GM23338 (cell line): ENCODE measurements at regions not wholly inside any gene's neighbourhood (a gene's known extent, or its start where the extent isn't known, plus 50 kb on each side); places are given as distances from the start of the nearest gene placed in this dataset.

ENCODE experiments used
- ATAC-seq: fragments of 200-7000 bp; cut with Tn5 transposase; 3 replicates; pipeline ENCODE4 v1.9.1; 2020
- DNase-seq: peaks from one replicate; pipeline ENCODE4 v3.0.0-alpha.2; 2015; ENCODE audit warnings: low spot score
- H2AFZ ChIP-seq: fragments of 200-600 bp; sonication (generic); 2 replicates; pipeline ENCODE4 v1.8.0; 2016; ENCODE audit warnings: antibody characterized with exemption, mild to moderate bottlenecking, moderate library complexity
- H3F3A ChIP-seq: fragments of 200-600 bp; sonication (generic); replicated peaks from 2 replicates; pipeline ENCODE4 v1.8.0; 2017; ENCODE audit warnings: antibody characterized with exemption, mixed run types, low read depth
- H3K27ac ChIP-seq: fragments of 200-600 bp; sonication (generic); 2 replicates; pipeline ENCODE4 v1.6.1; 2016; ENCODE audit warnings: low read depth
- H3K27me3 ChIP-seq: fragments of 200-600 bp; sonication (generic); 2 replicates; pipeline ENCODE4 v1.8.0; 2016; ENCODE audit warnings: mild to moderate bottlenecking, mixed run types, moderate library complexity; ENCODE audit not compliant: insufficient read depth
- H3K36me3 ChIP-seq: fragments of 200-600 bp; sonication (generic); 2 replicates; pipeline ENCODE4 v1.8.0; 2016; ENCODE audit warnings: mild to moderate bottlenecking; ENCODE audit not compliant: insufficient read depth
- H3K4me1 ChIP-seq: fragments of 200-600 bp; sonication (generic); 2 replicates; pipeline ENCODE4 v1.8.0; 2016; ENCODE audit warnings: mild to moderate bottlenecking, moderate library complexity; ENCODE audit not compliant: insufficient read depth
- H3K4me2 ChIP-seq: fragments of 200-600 bp; sonication (generic); 2 replicates; pipeline ENCODE4 v1.7.1; 2017; ENCODE audit warnings: mixed run types
- H3K4me3 ChIP-seq: fragments of 200-600 bp; sonication (generic); 2 replicates; pipeline ENCODE4 v1.6.1; 2016; ENCODE audit warnings: mixed run types
- H3K79me2 ChIP-seq: fragments of 200-600 bp; sonication (generic); replicated peaks from 2 replicates; pipeline ENCODE4 v1.8.0; 2017; ENCODE audit warnings: mild to moderate bottlenecking; ENCODE audit not compliant: insufficient read depth
- H3K9me2 ChIP-seq: fragments of 200-600 bp; sonication (generic); 2 replicates; pipeline ENCODE4 v1.8.0; 2017; ENCODE audit not compliant: insufficient read depth
- H4K20me1 ChIP-seq: fragments of 200-600 bp; sonication (generic); replicated peaks from 2 replicates; pipeline ENCODE4 v1.8.0; 2017; ENCODE audit warnings: mild to moderate bottlenecking; ENCODE audit not compliant: insufficient read depth
- H3K27ac Mint-ChIP-seq: 2 replicates; pipeline ENCODE4 v1.8.0; 2020; ENCODE audit warnings: inconsistent platforms, mild to moderate bottlenecking, moderate library complexity, mixed read lengths
- H3K27me3 Mint-ChIP-seq: 3 replicates; pipeline ENCODE4 v1.8.0; 2022; ENCODE audit warnings: low read depth, mild to moderate bottlenecking, moderate library complexity, mixed read lengths, inconsistent platforms; ENCODE audit not compliant: insufficient read depth, poor library complexity
- H3K36me3 Mint-ChIP-seq: 3 replicates; pipeline ENCODE4 v1.8.0; 2021; ENCODE audit warnings: low read depth, mild to moderate bottlenecking, inconsistent platforms, moderate library complexity, mixed read lengths
- H3K4me1 Mint-ChIP-seq: 3 replicates; pipeline ENCODE4 v1.8.0; 2020; ENCODE audit warnings: mild to moderate bottlenecking, inconsistent platforms, mixed read lengths
- H3K4me3 Mint-ChIP-seq: 3 replicates; pipeline ENCODE4 v1.8.0; 2021; ENCODE audit warnings: moderate library complexity, mild to moderate bottlenecking, inconsistent platforms, mixed read lengths
- H3K9me3 Mint-ChIP-seq: 3 replicates; pipeline ENCODE4 v1.8.0; 2020; ENCODE audit warnings: moderate library complexity, mild to moderate bottlenecking, inconsistent platforms, mixed read lengths
- CREB1 ChIP-seq: fragments of 250-450 bp; sonication (Bioruptor Pico); IDR thresholded peaks from 2 replicates; pipeline ENCODE4 v1.5.0; 2020; ENCODE audit warnings: low read depth, mild to moderate bottlenecking, moderate library complexity
- EZH2 ChIP-seq: fragments of 200-600 bp; sonication (generic); IDR thresholded peaks from one replicate; pipeline ENCODE4 v1.8.0; 2017; ENCODE audit warnings: antibody characterized with exemption, mild to moderate bottlenecking, low read depth; ENCODE audit not compliant: unreplicated experiment
- EZH2phosphoT487 ChIP-seq: fragments of 200-600 bp; sonication (generic); IDR thresholded peaks from one replicate; pipeline ENCODE4 v1.8.1; 2018; ENCODE audit warnings: antibody characterized with exemption; ENCODE audit not compliant: unreplicated experiment
- JUNB ChIP-seq: IDR thresholded peaks from one replicate; pipeline ENCODE4 v1.6.1; 2016; ENCODE audit warnings: antibody characterized with exemption; ENCODE audit not compliant: unreplicated experiment
- NANOG ChIP-seq: IDR thresholded peaks from 2 replicates; pipeline ENCODE4 v1.6.1; 2016; ENCODE audit warnings: antibody characterized with exemption, borderline replicate concordance
- STAT1 ChIP-seq: IDR thresholded peaks from one replicate; pipeline ENCODE4 v1.6.1; 2016; ENCODE audit warnings: antibody characterized with exemption; ENCODE audit not compliant: unreplicated experiment
- ZNF114 ChIP-seq: fragments of 250-450 bp; sonication (Bioruptor Pico); IDR thresholded peaks from 2 replicates; pipeline ENCODE4 v1.5.0; 2020; ENCODE audit warnings: mild to moderate bottlenecking, moderate library complexity
- ZNF331 ChIP-seq: fragments of 250-450 bp; sonication (Bioruptor Pico); IDR thresholded peaks from 2 replicates; pipeline ENCODE4 v1.5.0; 2020; ENCODE audit warnings: low read depth, mild to moderate bottlenecking, moderate library complexity
- TF ChIP-seq, protein P1 (sequence below): IDR thresholded peaks from one replicate; pipeline ENCODE4 v1.6.1; 2018; ENCODE audit warnings: antibody characterized with exemption; ENCODE audit not compliant: unreplicated experiment
- TF ChIP-seq, protein P2 (sequence below): IDR thresholded peaks from 2 replicates; pipeline ENCODE4 v1.6.1; 2016; ENCODE audit warnings: antibody characterized with exemption
- TF ChIP-seq, protein P3 (sequence below), 2 experiments: fragments of 200-600 bp in 1 of 2; sonication (generic) in 1 of 2; conservative IDR thresholded peaks; 2 replicates each; pipeline versions ENCODE4 v1.5.1 to v1.6.1; 2016 to 2017; ENCODE audit warnings: antibody characterized with exemption in 2 of 2, low read depth in 2 of 2, mild to moderate bottlenecking in 2 of 2, moderate library complexity in 1 of 2

GRCh38 chr14:97218691-97219430 is 421.7 kb downstream of the VRK1 start (continued):
- TF ChIP-seq EZH2 (no peak), CREB1 (CRISPR knock-in tag) (peak; percentile 35; the same call in 1 of the 2 replicates), ZNF331 (CRISPR knock-in tag) (no peak), STAT1 (no peak), EZH2phosphoT487 (no peak)
- TF ChIP-seq, protein P1, sequence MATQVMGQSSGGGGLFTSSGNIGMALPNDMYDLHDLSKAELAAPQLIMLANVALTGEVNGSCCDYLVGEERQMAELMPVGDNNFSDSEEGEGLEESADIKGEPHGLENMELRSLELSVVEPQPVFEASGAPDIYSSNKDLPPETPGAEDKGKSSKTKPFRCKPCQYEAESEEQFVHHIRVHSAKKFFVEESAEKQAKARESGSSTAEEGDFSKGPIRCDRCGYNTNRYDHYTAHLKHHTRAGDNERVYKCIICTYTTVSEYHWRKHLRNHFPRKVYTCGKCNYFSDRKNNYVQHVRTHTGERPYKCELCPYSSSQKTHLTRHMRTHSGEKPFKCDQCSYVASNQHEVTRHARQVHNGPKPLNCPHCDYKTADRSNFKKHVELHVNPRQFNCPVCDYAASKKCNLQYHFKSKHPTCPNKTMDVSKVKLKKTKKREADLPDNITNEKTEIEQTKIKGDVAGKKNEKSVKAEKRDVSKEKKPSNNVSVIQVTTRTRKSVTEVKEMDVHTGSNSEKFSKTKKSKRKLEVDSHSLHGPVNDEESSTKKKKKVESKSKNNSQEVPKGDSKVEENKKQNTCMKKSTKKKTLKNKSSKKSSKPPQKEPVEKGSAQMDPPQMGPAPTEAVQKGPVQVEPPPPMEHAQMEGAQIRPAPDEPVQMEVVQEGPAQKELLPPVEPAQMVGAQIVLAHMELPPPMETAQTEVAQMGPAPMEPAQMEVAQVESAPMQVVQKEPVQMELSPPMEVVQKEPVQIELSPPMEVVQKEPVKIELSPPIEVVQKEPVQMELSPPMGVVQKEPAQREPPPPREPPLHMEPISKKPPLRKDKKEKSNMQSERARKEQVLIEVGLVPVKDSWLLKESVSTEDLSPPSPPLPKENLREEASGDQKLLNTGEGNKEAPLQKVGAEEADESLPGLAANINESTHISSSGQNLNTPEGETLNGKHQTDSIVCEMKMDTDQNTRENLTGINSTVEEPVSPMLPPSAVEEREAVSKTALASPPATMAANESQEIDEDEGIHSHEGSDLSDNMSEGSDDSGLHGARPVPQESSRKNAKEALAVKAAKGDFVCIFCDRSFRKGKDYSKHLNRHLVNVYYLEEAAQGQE: no peak
- TF ChIP-seq, protein P2, sequence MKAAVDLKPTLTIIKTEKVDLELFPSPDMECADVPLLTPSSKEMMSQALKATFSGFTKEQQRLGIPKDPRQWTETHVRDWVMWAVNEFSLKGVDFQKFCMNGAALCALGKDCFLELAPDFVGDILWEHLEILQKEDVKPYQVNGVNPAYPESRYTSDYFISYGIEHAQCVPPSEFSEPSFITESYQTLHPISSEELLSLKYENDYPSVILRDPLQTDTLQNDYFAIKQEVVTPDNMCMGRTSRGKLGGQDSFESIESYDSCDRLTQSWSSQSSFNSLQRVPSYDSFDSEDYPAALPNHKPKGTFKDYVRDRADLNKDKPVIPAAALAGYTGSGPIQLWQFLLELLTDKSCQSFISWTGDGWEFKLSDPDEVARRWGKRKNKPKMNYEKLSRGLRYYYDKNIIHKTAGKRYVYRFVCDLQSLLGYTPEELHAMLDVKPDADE: no peak
- TF ChIP-seq, protein P3, sequence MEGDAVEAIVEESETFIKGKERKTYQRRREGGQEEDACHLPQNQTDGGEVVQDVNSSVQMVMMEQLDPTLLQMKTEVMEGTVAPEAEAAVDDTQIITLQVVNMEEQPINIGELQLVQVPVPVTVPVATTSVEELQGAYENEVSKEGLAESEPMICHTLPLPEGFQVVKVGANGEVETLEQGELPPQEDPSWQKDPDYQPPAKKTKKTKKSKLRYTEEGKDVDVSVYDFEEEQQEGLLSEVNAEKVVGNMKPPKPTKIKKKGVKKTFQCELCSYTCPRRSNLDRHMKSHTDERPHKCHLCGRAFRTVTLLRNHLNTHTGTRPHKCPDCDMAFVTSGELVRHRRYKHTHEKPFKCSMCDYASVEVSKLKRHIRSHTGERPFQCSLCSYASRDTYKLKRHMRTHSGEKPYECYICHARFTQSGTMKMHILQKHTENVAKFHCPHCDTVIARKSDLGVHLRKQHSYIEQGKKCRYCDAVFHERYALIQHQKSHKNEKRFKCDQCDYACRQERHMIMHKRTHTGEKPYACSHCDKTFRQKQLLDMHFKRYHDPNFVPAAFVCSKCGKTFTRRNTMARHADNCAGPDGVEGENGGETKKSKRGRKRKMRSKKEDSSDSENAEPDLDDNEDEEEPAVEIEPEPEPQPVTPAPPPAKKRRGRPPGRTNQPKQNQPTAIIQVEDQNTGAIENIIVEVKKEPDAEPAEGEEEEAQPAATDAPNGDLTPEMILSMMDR (conservative IDR thresholded peaks at IDR 0.05; ENCODE audit: low read depth in 2 of 2): peak; percentile 29 to 51

GRCh38 chr14:97219431-97220017 is 422.3 kb downstream of the VRK1 start:
- peaks cover 54% of the 10 kb centered on the region for H3K4me1 Mint-ChIP-seq
- H3K27ac ChIP-seq: no peak overlapping the region
- H3F3A ChIP-seq: no peaks in the 10 kb centered on the region
- no peaks in the 10 kb centered on the region for H3K79me2 ChIP-seq
- no peaks in the 10 kb centered on the region for H3K9me3 Mint-ChIP-seq
- no peaks in the 10 kb centered on the region for H3K9me2 ChIP-seq
- H3K27ac Mint-ChIP-seq: no peak overlapping the region
- no peaks in the 10 kb centered on the region for H3K36me3 Mint-ChIP-seq
- H3K27me3 ChIP-seq: peaks cover 12% of the 10 kb centered on the region
- peak overlapping the region; percentile 95 for H3K4me2 ChIP-seq
- peak overlapping the region; percentile 85 for H3K4me3 ChIP-seq
- DNase-seq: peak; percentile 21
- H2AFZ ChIP-seq: peak overlapping the region; percentile 99
- peak; percentile 48 for ATAC-seq
- H3K36me3 ChIP-seq: no peaks in the 10 kb centered on the region
- H3K27me3 Mint-ChIP-seq: peaks cover 7% of the 10 kb centered on the region
- H4K20me1 ChIP-seq: no peaks in the 10 kb centered on the region
- H3K4me3 Mint-ChIP-seq: peak overlapping the region; percentile 71
- peaks cover 26% of the 10 kb centered on the region for H3K4me1 ChIP-seq
- no peak for TF ChIP-seq ZNF114
- no peak for TF ChIP-seq EZH2
- TF ChIP-seq, protein P1: no peak
- no peak for TF ChIP-seq CREB1 (CRISPR knock-in tag)
- TF ChIP-seq NANOG: no peak
- TF ChIP-seq, protein P2: no peak
- no peak for TF ChIP-seq EZH2phosphoT487
- no peak for TF ChIP-seq ZNF331 (CRISPR knock-in tag)
- TF ChIP-seq, protein P3 (conservative IDR thresholded peaks at IDR 0.05; ENCODE audit: low read depth in 2 of 2): no peak
- no peak for TF ChIP-seq JUNB
- TF ChIP-seq STAT1: no peak
